AG10803 (cell line): ENCODE measurements at regions not wholly inside any gene's neighbourhood (a gene's known extent, or its start where the extent isn't known, plus 50 kb on each side); places are given as distances from the start of the nearest gene placed in this dataset.
"Not testable (repeated sequence)": the region's sequence is repeated elsewhere in the genome, so short reads cannot be mapped to it uniquely, and the experiment has no call there.

ENCODE experiments used
- DNase-seq: peaks from one replicate; pipeline ENCODE4 v3.0.0; 2010; ENCODE audit warnings: low read depth
- H3K4me3 ChIP-seq: 2 replicates; pipeline ENCODE4 v1.5.1; 2011; ENCODE audit warnings: mild to moderate bottlenecking, low read length, control low read depth
- TF ChIP-seq, protein P1 (sequence below): conservative IDR thresholded peaks from 2 replicates; pipeline ENCODE4 v1.5.1; 2011; ENCODE audit warnings: mild to moderate bottlenecking, low read length, control low read depth, inconsistent platforms

DNA sequence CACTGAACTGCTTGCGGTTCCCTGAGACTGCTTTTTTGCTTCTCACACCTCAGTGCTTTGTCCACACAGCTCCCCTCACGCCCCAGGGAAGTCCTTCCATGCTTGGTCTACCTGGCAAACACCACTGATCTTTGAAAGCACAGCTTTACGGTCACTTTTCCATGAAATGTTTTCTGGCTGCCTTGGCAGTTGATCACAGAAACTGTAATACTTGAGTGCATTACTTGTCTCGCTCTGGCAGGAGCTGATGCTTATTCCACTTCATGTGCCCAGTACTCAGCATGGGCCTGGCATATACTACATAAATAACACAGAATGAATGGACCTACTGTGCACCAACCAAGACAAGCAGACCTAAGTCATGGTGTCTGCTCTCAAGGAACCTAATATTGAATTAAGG lies 121.1 kb downstream of the MEX3B start:
- TF ChIP-seq, protein P1, sequence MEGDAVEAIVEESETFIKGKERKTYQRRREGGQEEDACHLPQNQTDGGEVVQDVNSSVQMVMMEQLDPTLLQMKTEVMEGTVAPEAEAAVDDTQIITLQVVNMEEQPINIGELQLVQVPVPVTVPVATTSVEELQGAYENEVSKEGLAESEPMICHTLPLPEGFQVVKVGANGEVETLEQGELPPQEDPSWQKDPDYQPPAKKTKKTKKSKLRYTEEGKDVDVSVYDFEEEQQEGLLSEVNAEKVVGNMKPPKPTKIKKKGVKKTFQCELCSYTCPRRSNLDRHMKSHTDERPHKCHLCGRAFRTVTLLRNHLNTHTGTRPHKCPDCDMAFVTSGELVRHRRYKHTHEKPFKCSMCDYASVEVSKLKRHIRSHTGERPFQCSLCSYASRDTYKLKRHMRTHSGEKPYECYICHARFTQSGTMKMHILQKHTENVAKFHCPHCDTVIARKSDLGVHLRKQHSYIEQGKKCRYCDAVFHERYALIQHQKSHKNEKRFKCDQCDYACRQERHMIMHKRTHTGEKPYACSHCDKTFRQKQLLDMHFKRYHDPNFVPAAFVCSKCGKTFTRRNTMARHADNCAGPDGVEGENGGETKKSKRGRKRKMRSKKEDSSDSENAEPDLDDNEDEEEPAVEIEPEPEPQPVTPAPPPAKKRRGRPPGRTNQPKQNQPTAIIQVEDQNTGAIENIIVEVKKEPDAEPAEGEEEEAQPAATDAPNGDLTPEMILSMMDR: no peak
- H3K4me3 ChIP-seq: no peak overlapping the region
- no peak for DNase-seq

DNA sequence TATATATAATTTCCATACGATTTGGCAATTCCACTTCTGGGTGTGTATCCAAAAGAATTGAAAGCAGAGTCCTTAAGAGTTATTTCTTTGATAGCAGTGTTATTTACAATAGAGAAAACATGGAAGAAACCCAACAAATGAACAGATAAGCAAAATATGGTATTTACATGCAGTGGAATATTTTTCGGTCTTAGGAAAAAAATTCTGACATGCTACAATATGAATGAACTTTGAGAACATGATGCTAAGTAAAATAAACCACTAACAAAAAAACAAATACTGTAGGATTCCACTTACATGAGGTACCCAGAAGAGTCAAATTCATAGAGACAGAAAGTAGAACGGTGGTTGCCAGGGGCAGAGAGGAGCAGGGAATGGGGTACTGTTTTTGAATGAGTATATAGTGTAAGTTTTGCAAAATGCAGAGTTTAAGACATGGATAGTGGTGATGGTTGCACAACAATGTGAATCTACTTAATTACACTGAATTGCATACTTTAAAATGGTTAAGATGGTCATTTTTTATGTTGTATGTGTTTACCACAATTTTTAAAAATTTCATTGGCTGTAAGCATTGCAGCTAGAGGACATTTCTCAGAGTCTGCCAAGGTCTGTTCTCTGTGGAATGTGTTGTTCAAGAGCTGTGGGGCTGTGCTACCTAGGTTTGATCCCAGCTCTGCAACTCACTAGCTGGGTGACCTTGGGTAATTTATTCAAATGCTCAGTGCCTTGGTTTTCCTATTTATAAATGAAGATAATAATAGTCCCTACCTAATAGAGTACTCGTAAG lies 122.1 kb downstream of the MEX3B start:
- peak; percentile 7 for DNase-seq
- H3K4me3 ChIP-seq: no peak overlapping the region
- TF ChIP-seq, protein P1: no peak

DNA sequence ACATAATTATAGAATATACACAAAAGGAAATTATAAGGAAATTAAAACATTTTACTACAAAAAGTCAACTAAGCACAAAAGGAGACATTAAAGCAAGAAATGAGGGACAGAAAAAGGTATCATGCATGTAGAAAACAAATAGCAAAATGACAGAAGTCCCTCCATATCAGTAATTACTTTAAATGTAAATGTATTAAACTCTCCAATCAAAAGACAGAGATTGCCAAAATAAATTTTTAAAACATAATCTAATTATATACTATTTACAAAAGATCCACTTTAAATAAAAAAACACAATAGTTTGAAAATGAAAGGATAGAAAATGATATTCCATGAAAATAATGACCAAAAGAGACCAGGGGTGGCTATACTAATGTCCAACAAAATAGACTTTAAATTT lies 123.7 kb downstream of the MEX3B start:
- TF ChIP-seq, protein P1: no peak
- no peak overlapping the region for H3K4me3 ChIP-seq
- no peak for DNase-seq

DNA sequence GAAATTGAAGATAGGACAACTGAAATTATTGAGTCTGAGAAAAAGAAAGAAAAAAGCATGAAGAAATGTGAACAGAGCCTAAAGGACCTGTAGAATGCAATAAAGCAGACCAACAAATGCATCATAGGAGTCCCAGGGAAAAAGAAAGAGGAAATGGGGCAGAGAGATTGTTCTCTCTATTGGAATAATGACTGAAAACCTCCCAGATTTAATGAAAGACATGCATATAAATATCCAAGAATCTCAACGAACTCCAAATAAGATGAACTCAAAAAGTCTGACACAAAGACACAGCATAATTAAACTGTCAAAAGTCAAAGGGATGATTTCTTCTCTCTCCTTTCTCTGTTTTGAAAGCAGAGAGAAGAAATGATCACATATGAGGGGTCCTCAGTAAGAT lies 124.7 kb downstream of the MEX3B start:
- no peak for DNase-seq
- no peak overlapping the region for H3K4me3 ChIP-seq
- TF ChIP-seq, protein P1: no peak

DNA sequence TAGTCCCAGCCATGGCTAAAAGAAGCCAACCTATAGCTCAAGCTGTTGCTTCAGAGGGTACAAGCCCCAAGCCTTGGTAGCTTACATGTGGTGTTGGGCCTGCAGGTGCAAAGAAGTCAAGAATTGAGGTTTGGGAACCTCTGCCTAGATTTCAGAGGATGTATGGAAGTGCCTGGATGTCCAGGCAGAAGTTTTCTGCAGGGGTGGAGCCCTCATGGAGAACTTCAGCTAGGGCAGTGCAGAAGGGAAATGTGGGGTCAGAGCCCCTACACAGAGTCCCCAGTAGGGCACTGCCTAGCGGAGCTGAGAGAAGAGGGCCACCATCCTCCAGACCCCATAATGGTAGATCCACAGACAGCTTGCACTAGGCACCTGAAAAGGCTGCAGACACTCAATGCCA lies 127.1 kb downstream of the MEX3B start:
- not testable (repeated sequence) for DNase-seq, H3K4me3 ChIP-seq

DNA sequence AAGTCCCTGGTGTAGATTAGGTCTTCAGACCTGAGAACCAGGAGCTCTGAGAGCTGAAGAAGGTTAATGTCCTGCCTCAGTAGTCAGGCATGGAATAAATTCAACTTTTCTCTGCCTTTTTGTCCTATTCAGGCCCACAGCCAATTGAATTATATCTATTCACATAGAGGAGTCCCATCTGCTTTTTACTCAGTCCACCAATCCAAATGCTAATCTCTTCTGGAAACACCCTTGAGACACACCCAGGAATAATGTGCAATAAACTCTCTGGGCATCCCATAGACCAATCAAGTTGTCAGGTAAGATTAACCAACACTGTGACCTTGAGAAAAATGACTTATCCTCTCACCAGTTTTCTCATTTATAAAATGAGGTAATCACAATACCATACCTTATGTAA lies 129.4 kb downstream of the MEX3B start:
- no peak for DNase-seq
- no peak overlapping the region for H3K4me3 ChIP-seq
- TF ChIP-seq, protein P1: no peak

DNA sequence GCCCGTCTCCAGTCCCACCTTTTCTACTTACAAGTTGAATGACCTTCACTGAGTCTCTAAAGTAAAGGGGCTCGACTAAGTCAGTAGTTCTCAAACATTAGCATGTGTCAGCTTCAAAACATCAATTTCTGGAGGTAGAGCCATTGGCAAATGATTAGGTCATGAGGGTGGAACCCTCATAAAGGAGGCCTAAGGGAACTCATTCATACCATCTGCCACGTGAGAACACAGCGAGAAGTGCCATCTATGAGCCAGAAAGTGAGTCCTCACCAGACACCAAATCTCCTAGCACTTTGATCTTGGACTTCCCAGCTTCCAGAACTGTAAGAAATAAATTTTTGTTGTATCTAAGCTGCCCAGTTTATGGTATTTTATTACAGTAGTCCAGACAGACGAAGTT lies 129.8 kb downstream of the MEX3B start:
- TF ChIP-seq, protein P1: no peak
- no peak overlapping the region for H3K4me3 ChIP-seq
- DNase-seq: no peak
